ENCODE measurements at regions not wholly inside any gene's neighbourhood (a gene's known extent, or its start where the extent isn't known, plus 50 kb on each side); places are given as distances from the start of the nearest gene placed in this dataset.

GRCh38 chr20:39252035-39252434 lies 289.9 kb downstream of the DHX35 start:
- 88 to 90% methylated on average over 6 of the region's 6 CpGs for WGBS, 2 donors

GRCh38 chr20:39249798-39250197 lies 287.7 kb downstream of the DHX35 start:
- Histone ChIP-seq H3K27me3 (peaks cover 0 to 2% (median 0%) of the 10 kb centered on the region in 7 donors), H3K36me3 (no peaks in the 10 kb centered on the region), H3K9me3 (no peaks in the 10 kb centered on the region), H3K27ac (no peak overlapping the region), H3K4me1 (no peaks in the 10 kb centered on the region), H3K4me3 (no peak overlapping the region)
- 77 to 79% methylated on average over 4 of the region's 4 CpGs for WGBS, 2 donors
- ATAC-seq: no peak
- TF ChIP-seq, protein P1, sequence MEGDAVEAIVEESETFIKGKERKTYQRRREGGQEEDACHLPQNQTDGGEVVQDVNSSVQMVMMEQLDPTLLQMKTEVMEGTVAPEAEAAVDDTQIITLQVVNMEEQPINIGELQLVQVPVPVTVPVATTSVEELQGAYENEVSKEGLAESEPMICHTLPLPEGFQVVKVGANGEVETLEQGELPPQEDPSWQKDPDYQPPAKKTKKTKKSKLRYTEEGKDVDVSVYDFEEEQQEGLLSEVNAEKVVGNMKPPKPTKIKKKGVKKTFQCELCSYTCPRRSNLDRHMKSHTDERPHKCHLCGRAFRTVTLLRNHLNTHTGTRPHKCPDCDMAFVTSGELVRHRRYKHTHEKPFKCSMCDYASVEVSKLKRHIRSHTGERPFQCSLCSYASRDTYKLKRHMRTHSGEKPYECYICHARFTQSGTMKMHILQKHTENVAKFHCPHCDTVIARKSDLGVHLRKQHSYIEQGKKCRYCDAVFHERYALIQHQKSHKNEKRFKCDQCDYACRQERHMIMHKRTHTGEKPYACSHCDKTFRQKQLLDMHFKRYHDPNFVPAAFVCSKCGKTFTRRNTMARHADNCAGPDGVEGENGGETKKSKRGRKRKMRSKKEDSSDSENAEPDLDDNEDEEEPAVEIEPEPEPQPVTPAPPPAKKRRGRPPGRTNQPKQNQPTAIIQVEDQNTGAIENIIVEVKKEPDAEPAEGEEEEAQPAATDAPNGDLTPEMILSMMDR (IDR thresholded peaks at IDR 0.05): no peak
- no peak for DNase-seq
- intact Hi-C loops (cut with DNase I): no loop called here

More at GRCh38 chr20:39252035-39252434, 289.9 kb downstream of the DHX35 start:
- H3K36me3 ChIP-seq: no peaks in the 10 kb centered on the region
- H3K9me3 ChIP-seq: no peaks in the 10 kb centered on the region
- DNase-seq: no peak
- H3K27ac ChIP-seq: no peak overlapping the region
- ATAC-seq: no peak
- intact Hi-C loops (cut with DNase I): no loop called here
- TF ChIP-seq, protein P1 (IDR thresholded peaks at IDR 0.05): no peak
- no peaks in the 10 kb centered on the region for H3K4me1 ChIP-seq
- no peak overlapping the region for H3K4me3 ChIP-seq
- H3K27me3 ChIP-seq: no peaks in the 10 kb centered on the region

GRCh38 chr20:39248862-39249485 lies 286.8 kb downstream of the DHX35 start:
- Histone ChIP-seq H3K4me1 (no peaks in the 10 kb centered on the region), H3K9me3 (no peaks in the 10 kb centered on the region), H3K4me3 (no peak overlapping the region), H3K36me3 (no peaks in the 10 kb centered on the region), H3K27me3 (peaks cover 0 to 2% (median 0%) of the 10 kb centered on the region in 7 donors), H3K27ac (no peak overlapping the region)
- ATAC-seq: no peak
- no peak for DNase-seq
- TF ChIP-seq, protein P1 (IDR thresholded peaks at IDR 0.05): no peak
- intact Hi-C loops (cut with DNase I): no loop called here

DNA sequence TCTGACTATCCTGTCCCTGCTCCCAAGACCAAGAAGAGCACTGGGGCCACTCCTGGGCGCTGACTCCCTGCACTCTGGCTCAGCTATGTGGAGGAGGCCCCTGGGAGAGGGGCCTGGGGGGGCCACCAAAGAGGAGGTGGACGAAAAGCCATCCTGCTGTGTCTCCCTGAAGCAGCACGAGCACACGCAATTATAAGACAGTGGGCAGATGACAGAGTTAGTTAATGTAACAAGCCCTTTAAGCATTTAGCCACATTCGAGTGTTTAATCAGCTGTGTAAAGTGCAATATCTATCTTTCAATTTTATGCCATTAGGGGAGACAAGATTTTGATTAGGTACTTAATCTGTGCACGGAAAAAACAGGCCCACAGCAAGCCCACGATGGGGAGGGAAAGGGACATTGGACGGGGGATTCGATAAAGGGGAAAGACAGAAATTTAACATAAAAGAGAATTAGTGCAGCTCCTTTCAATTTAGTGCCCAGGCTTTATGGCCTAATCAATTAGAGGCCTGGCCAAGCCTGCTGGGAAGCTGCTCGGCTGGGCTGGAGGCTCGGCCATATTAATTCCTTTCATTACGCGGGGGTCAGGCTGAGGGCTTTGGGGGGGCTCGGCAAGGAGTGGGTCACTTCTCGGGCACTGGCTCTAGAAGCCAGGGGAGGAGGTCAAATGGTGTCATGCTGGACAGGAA lies 286.2 kb downstream of the DHX35 start:
- Histone ChIP-seq H3K4me3 (no peak overlapping the region), H3K27ac (no peak overlapping the region), H3K4me1 (no peaks in the 10 kb centered on the region), H3K36me3 (no peaks in the 10 kb centered on the region), H3K27me3 (peaks cover 0 to 3% (median 0%) of the 10 kb centered on the region in 7 donors), H3K9me3 (peaks cover 0 to 2% (median 0%) of the 10 kb centered on the region in 11 donors)
- DNase-seq (no peak), ATAC-seq (no peak)
- 78 to 85% methylated on average over 15 of the region's 15 CpGs for WGBS, 2 donors
- TF ChIP-seq, protein P1 (IDR thresholded peaks at IDR 0.05): no peak
- intact Hi-C loops (cut with DNase I): no loop called here
